ENCODE measurements at regions not wholly inside any gene's neighbourhood (a gene's known extent, or its start where the extent isn't known, plus 50 kb on each side); places are given as distances from the start of the nearest gene placed in this dataset.

GRCh38 chr11:90556606-90557005, 333.8 kb upstream of the CHORDC1 start:
- no peak for TF ChIP-seq CTCF (IDR thresholded peaks at IDR 0.05; ENCODE audit: control insufficient read depth, extremely low read depth, insufficient read depth)
- DNase-seq (ENCODE audit: low read depth) = no peak
- H3K4me3 ChIP-seq (ENCODE audit: low read depth, low read length) = no peak overlapping the region

- H3K4me3 ChIP-seq (ENCODE audit: low read depth, low read length) = no peak overlapping the region
- no peak for DNase-seq (ENCODE audit: low read depth)
- no peak for TF ChIP-seq CTCF (IDR thresholded peaks at IDR 0.05; ENCODE audit: control insufficient read depth, extremely low read depth, insufficient read depth)
Observed at GRCh38 chr11:90556026-90556425, 333.2 kb upstream of the CHORDC1 start.

- no peak for TF ChIP-seq CTCF (IDR thresholded peaks at IDR 0.05; ENCODE audit: control insufficient read depth, extremely low read depth, insufficient read depth)
- no peak for DNase-seq (ENCODE audit: low read depth)
- no peak overlapping the region for H3K4me3 ChIP-seq (ENCODE audit: low read depth, low read length)
Observed at GRCh38 chr11:90555477-90555876, 332.6 kb upstream of the CHORDC1 start.

GRCh38 chr11:90542092-90542491, 319.2 kb upstream of the CHORDC1 start:
- peak; percentile 55 for TF ChIP-seq CTCF (IDR thresholded peaks at IDR 0.05; ENCODE audit: control insufficient read depth, extremely low read depth, insufficient read depth)
- no peak for DNase-seq (ENCODE audit: low read depth)
- H3K4me3 ChIP-seq (ENCODE audit: low read depth, low read length) = no peak overlapping the region

- H3K4me3 ChIP-seq (ENCODE audit: low read depth, low read length) = no peak overlapping the region
- TF ChIP-seq CTCF (IDR thresholded peaks at IDR 0.05; ENCODE audit: control insufficient read depth, extremely low read depth, insufficient read depth) = no peak
- no peak for DNase-seq (ENCODE audit: low read depth)
Observed at GRCh38 chr11:90536301-90536700, 313.5 kb upstream of the CHORDC1 start.

GRCh38 chr11:90532125-90532524, 309.3 kb upstream of the CHORDC1 start:
- DNase-seq (ENCODE audit: low read depth) = no peak
- no peak for TF ChIP-seq CTCF (IDR thresholded peaks at IDR 0.05; ENCODE audit: control insufficient read depth, extremely low read depth, insufficient read depth)
- H3K4me3 ChIP-seq (ENCODE audit: low read depth, low read length) = no peak overlapping the region

- H3K4me3 ChIP-seq (ENCODE audit: low read depth, low read length) = no peak overlapping the region
- no peak for DNase-seq (ENCODE audit: low read depth)
- TF ChIP-seq CTCF (IDR thresholded peaks at IDR 0.05; ENCODE audit: control insufficient read depth, extremely low read depth, insufficient read depth) = no peak
Observed at GRCh38 chr11:90531001-90531400, 308.2 kb upstream of the CHORDC1 start.

Measured in LNCaP clone FGC (cell line).